Neural crest cell (in vitro differentiated cells): ENCODE measurements at regions not wholly inside any gene's neighbourhood (a gene's known extent, or its start where the extent isn't known, plus 50 kb on each side); places are given as distances from the start of the nearest gene placed in this dataset.
"Not testable (repeated sequence)": the region's sequence is repeated elsewhere in the genome, so short reads cannot be mapped to it uniquely, and the experiment has no call there.

Source experiments
- DNase-seq: peaks from one replicate; pipeline ENCODE4 v3.0.0; 2021; ENCODE audit warnings: low read depth, mixed read lengths, low spot score
- H3K27ac Mint-ChIP-seq: one replicate; pipeline ENCODE4 v1.8.0; 2021; ENCODE audit warnings: mild to moderate bottlenecking, mixed read lengths; ENCODE audit not compliant: unreplicated experiment
- H3K27me3 Mint-ChIP-seq: 2 replicates; pipeline ENCODE4 v1.8.0; 2021; ENCODE audit warnings: low read depth, mild to moderate bottlenecking, mixed read lengths
- H3K36me3 Mint-ChIP-seq: 2 replicates; pipeline ENCODE4 v1.8.0; 2021; ENCODE audit warnings: low read depth, mild to moderate bottlenecking, mixed read lengths
- H3K4me1 Mint-ChIP-seq: 2 replicates; pipeline ENCODE4 v1.8.0; 2021; ENCODE audit warnings: mixed read lengths
- H3K4me3 Mint-ChIP-seq: one replicate; pipeline ENCODE4 v1.8.0; 2021; ENCODE audit warnings: mild to moderate bottlenecking, mixed read lengths
- H3K9me3 Mint-ChIP-seq: 2 replicates; pipeline ENCODE4 v1.8.0; 2021; ENCODE audit warnings: mixed read lengths
- CTCF ChIP-seq: fragments of 200-600 bp; sonication (generic); conservative IDR thresholded peaks from 2 replicates; pipeline ENCODE4 v1.5.0; 2021; ENCODE audit warnings: antibody characterized with exemption, mild to moderate bottlenecking

DNA sequence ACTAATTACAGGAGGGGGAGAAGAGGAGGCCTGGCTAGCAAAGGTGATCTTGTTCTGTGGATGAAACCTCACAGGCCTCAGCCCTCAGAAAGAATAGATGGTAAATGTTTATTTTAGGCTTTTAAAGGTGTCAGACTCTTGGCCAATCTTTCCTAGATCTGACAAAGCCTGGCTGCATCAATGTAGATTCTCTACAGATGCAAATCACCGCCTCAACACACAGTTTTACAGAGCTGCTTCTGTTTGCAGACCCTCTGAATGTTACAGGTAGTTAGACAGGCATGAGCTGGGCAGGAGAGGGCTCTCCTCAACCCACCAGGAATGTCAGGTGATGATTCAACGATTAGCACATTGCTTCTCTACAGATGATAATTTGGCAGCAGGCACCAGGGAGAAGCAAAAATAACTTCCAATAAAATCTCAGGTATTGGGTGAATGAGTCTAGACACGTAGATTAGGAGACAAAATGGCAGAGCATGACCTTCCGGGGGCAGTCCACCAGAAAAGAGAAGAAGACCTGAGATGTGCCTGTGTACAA lies 105.4 kb upstream of the VANGL1 start:
- TF ChIP-seq CTCF = no peak
- no peaks in the 10 kb centered on the region for H3K9me3 Mint-ChIP-seq
- H3K4me1 Mint-ChIP-seq = no peaks in the 10 kb centered on the region
- no peak overlapping the region for H3K27ac Mint-ChIP-seq
- H3K36me3 Mint-ChIP-seq = no peaks in the 10 kb centered on the region
- H3K27me3 Mint-ChIP-seq = no peaks in the 10 kb centered on the region
- DNase-seq = no peak
- H3K4me3 Mint-ChIP-seq = no peak overlapping the region

DNA sequence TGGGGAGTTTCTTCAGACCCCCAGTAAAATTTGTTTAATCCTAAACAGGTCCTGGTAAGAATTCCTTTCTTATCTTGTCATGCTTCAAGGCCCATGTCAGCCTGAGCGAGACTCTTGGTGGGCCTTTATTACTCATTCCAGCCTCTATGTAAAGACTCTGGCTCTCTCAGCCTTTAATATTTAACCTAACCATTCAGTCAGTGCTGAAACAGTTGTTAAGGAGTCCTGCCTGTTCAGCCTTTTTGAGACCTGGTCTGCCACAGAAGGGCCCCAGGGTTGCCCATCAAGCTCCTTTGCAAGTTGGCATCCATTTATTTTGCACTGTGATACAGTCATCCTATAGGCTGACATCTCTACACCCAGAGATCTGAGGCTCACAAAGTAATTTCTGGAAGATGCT lies 107.7 kb upstream of the VANGL1 start:
- Mint-ChIP-seq H3K4me3 (no peak overlapping the region), H3K27me3 (no peaks in the 10 kb centered on the region), H3K36me3 (no peaks in the 10 kb centered on the region), H3K27ac (no peak overlapping the region), H3K9me3 (no peaks in the 10 kb centered on the region), H3K4me1 (no peaks in the 10 kb centered on the region)
- no peak for DNase-seq
- TF ChIP-seq CTCF = no peak

- Mint-ChIP-seq H3K4me3 (no peak overlapping the region), H3K4me1 (peaks cover 9% of the 10 kb centered on the region), H3K36me3 (no peaks in the 10 kb centered on the region), H3K27me3 (no peaks in the 10 kb centered on the region), H3K9me3 (no peaks in the 10 kb centered on the region), H3K27ac (no peak overlapping the region)
- DNase-seq = no peak
- no peak for TF ChIP-seq CTCF
Measured at GRCh38 chr1:115531631-115532264, 110.0 kb upstream of the VANGL1 start.

DNA sequence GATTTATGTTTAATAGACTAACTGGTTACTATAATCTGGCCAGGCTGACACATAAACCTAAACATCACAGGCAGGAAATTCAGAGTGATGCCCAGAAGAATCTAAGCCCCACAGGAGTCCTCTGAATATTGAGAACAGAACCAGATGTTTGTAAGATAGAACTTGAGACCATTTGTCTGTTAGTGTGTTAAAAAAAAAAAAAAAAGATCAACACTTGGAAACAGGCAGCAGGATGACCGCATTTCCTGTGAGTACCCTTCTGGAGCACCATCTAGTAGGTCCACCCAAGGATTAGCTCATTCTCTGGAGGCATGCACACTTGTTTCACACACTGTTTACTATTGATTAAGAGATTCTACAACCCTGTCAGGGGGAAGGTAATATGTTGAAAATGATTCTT lies 111.4 kb upstream of the VANGL1 start:
- Mint-ChIP-seq H3K36me3 (no peaks in the 10 kb centered on the region), H3K4me3 (no peak overlapping the region), H3K4me1 (peaks cover 9% of the 10 kb centered on the region), H3K27me3 (no peaks in the 10 kb centered on the region), H3K27ac (no peak overlapping the region), H3K9me3 (no peaks in the 10 kb centered on the region)
- TF ChIP-seq CTCF = no peak
- DNase-seq = no peak

- no peak overlapping the region for H3K4me3 Mint-ChIP-seq
- DNase-seq = no peak
- peaks cover 9% of the 10 kb centered on the region for H3K4me1 Mint-ChIP-seq
- H3K36me3 Mint-ChIP-seq = no peaks in the 10 kb centered on the region
- TF ChIP-seq CTCF = no peak
- no peaks in the 10 kb centered on the region for H3K27me3 Mint-ChIP-seq
- no peak overlapping the region for H3K27ac Mint-ChIP-seq
- H3K9me3 Mint-ChIP-seq = no peaks in the 10 kb centered on the region
Measured at GRCh38 chr1:115529216-115529897, 112.4 kb upstream of the VANGL1 start.

DNA sequence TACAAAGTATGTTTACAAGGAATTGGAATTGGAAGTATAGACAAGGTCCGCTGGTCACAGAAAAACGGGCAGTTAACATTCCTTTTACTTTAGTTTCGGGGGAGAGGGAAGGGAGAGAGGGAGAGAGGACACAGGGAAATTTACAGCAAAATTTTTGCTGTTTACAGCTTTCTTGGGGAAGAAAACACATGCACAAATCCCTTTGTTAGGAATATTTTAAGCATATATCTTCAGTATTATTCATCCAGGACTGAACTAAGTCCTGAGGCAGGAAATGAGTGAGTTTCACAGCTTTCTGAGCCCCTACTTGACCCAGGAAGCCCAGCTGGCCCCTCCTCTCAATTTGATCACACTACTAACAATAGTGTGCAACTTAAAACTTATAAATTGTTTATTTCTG lies 113.4 kb upstream of the VANGL1 start:
- not testable (repeated sequence) for H3K27ac Mint-ChIP-seq, H3K27me3 Mint-ChIP-seq, H3K4me1 Mint-ChIP-seq

More for the DNA sequence above, 113.4 kb upstream of the VANGL1 start:
- not testable (repeated sequence) for H3K9me3 Mint-ChIP-seq, H3K4me3 Mint-ChIP-seq, H3K36me3 Mint-ChIP-seq, DNase-seq
